ENCODE measurements at regions not wholly inside any gene's neighbourhood (a gene's known extent, or its start where the extent isn't known, plus 50 kb on each side); places are given as distances from the start of the nearest gene placed in this dataset.
"Not testable (repeated sequence)": the region's sequence is repeated elsewhere in the genome, so short reads cannot be mapped to it uniquely, and the experiment has no call there.

DNA sequence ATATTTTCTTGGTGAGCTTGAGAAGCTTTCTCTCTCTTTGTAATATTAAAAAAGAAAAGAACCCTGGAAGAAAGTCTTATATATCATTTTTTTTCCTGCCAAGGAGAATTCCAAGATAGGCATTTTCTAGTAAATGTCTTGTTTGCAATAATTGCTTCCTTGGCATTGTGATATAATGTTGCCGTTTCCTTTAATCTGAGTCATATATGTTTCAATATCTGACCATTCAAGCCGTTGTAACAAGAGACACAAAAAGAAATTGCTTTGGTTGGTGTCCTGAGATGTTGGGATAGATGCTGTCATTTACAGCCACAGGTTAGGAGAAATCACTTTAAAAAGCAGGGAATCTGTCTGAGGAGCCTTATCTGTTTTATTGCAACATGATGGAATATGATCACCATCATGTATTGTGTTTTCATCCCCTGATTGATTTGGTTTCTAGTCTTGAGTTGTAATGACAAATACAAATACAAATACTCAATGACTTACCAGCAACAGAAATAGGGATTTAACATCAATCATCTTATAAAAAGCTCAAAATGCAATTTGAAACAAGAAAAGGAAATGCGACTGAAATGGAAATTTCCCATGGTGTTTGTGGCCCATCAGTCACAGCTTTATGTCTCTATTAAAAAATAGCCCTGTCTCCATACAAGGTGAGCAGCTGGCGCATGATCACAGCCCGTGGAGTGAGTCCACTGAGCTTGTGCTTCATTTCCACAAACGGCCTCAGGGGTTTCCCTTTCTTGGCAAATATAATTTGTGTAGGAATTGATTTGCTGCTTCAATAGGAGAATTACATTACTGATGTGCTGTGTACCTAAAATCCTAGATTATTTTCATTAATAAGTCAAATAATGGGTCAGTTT lies 250.1 kb upstream of the TRPC7 start:
- no peak for DNase-seq

- no peak for DNase-seq
Observed at GRCh38 chr5:136613230-136613629, 247.9 kb upstream of the TRPC7 start.

GRCh38 chr5:136605638-136606037 lies 240.3 kb upstream of the TRPC7 start:
- DNase-seq, result no peak

DNA sequence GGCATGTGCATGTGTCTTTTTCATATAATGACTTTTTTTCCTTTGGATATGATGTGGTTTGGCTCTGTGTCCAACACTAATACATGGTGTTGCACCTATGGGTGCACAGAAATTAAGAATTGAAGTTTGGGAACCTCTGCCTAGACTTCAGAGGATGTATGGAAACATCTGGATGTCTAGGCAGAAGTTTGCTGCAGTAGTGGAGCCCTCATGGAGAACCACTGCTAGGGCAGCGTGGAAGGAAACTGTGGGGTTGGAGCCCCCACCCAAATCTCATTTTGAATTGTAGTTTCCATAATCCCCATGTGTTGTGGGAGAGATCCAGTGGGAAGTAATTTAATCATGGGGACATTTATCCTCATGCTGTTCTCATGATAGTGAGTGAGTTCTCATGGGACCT lies 235.0 kb upstream of the TRPC7 start:
- no peak for DNase-seq

DNA sequence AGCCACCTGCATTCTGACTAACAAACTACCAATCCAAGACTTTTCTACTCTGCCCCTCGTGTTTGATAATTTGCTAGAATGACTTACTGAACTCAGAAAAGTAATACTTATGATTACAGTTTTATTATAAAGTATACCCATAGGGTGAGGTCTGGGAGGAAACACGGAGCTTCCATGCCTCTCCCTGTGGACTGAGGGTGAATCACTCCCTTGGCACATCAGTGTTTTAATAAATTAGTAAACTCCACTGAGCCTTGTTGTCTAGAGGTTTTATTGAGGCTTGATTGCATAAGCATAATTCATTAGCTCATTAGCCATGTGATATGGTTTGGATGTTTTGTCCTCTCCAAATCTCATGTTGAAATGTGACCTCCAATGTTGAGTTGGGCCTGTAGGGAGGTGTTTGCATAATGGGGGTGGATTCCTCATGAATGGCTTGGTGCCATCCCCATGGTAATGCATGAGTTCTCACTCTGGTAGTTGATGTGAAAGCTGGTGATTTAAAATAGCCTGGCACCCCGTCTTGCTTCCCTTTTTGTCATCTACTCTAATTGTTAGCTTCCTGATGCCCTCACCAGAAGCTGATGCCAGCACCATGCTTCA lies 233.6 kb upstream of the TRPC7 start:
- no peak for DNase-seq

DNA sequence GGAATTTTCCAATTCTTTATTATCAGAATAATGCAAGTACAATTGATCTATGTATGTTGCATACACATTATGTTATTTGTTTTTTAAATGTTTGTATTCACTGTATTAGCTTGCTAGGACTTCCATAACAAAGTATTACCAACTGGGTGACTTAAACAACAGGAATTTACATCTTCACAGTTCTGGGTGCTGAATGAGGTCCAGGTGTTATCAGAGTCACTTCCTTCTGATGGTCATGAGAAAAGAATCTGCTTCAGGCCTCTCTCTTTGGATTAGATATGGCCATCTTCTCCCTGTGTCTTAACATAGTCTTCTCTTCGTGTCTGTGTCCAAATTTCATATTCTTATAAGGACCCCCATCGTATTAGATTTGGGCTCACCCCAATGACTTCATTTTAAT lies 229.1 kb upstream of the TRPC7 start:
- no peak for DNase-seq

GRCh38 chr5:136590581-136590980 lies 225.2 kb upstream of the TRPC7 start:
- DNase-seq, result no peak

- DNase-seq, result no peak
Observed at GRCh38 chr5:136586196-136586595, 220.9 kb upstream of the TRPC7 start.

DNA sequence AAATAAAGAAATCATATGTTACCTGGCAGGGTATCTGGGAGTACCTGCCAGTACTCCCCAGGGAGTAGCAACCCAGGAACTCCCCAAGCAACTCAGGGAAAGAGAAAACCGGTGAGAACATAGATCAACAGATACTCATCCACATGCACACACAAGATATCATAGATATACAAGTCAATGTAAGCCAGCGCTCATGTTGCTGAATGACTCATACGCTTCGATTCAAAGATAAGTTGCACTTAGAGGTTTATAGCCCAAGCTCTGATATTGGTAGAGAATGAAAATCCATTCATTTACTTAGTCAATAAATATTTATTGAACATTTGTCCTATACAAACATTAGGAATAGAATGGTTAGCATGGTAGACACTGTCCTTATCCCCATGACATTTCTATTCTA lies 219.1 kb upstream of the TRPC7 start:
- DNase-seq, result no peak

DNA sequence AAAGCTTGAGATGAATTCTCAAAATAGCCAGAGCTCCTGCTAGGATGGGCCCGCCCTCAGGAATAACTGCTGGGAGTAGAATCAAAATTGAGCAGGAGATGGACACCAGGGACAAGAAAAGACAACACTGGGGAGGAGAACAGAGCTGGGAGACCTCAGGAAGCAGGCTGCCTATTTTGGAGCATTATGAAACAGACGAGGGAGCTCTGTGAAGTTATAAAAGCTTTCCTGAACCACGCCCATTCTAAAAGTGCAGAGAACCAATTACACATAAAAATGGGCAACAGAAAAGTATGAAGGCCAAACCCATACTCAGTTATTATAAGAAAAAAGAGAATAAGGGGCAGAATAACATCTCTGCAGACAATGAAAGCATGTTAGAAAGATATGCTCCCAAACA lies 213.9 kb upstream of the TRPC7 start:
- no peak for DNase-seq

DNA sequence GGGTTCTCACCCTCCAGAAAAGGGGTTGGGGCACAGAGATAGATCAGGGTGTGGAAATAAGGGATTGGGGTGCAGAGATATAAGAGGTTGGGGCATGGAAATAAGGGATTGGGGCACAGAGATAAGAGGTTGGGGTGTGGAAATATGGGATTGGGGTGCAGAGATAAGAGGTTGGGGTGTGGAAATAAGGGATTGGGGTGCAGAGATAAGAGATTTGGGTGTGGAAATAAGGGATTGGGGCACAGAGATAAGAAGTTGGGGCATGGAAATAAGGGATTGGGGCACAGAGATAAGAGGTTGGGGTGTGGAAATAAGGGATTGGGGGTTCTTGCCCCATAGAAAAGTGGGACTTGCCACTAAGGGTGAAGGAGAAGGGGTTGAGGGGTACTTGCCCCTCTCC lies 204.5 kb upstream of the TRPC7 start:
- not testable (repeated sequence) for DNase-seq

GRCh38 chr5:136565457-136565856 lies 200.1 kb upstream of the TRPC7 start:
- DNase-seq, result not testable (repeated sequence)

DNA sequence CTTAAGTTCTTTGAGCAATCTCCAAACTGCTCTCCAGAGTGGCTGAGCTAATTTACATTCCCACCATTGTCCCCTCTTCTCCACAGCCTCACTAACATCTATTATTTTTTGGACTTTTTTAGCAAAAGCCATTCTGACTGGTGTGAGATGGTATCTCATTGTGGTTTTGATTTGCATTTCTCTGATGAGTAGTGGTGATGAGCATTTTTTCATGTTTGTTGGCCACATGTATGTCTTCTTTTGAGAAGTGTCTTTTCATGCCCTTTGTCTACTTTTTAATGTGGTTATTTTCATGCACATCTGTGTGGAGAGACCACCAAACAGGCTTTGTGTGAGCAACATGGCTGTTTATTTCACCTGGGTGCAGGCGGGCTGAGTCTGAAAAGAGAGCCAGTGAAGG lies 199.7 kb upstream of the TRPC7 start:
- DNase-seq, result not testable (repeated sequence)

DNA sequence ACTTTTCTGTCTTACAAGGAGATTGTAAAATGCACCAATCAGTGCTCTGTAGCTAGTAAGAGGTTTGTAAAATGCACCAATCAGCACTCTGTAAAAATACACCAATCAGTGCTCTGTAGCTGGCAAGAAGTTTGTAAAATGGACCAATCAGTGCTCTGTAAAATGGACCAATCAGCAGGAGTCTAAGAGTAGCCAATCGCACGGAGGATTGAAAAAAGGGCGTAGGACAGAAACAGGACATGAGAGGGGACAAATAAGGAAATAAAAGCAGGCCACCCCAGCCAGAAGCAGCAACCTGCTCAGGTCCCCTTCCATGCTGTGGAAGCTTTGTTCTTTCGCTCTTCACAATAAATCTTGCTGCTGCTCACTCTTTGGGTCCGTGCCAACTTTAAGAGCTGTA lies 199.1 kb upstream of the TRPC7 start:
- not testable (repeated sequence) for DNase-seq

GRCh38 chr5:136563489-136563888 lies 198.1 kb upstream of the TRPC7 start:
- no peak for DNase-seq

DNA sequence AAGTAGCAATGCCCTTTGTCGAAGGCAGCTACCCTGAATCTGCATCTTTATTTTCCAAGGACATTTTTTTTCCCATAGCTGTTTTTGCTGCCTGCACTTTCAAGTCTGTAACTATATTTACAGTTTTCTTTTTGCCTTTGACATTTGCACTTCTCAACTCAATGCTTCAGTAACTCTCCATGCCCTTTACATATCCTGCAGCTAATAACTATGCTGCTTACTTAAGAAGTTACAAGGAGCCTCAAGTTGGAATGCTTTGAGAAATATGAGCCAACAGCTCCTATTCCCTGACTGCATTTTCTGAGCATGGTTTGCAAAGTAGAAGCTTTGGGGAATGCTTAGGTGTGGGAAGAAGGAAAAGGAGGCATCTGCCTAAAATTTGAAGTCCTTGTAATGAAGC lies 194.8 kb upstream of the TRPC7 start:
- no peak for DNase-seq

DNA sequence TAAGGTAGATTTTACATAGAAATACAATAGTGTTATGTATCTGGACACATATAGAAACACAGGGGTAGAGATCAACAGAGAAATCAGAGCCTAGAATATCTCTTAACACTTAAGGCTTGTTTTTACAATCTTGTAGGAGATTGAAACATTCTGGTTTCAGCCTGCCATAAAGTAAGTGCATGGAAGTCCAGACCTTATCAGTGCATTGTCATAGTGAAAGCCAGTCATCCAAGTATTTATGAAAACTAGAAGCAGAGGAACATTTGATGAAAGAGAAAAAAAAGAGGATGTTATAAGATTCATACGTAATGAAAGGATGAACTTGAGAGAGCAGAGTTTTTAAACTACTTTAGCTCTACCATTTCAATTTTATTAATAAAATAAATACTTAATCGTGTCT lies 194.3 kb upstream of the TRPC7 start:
- DNase-seq, result no peak

DNA sequence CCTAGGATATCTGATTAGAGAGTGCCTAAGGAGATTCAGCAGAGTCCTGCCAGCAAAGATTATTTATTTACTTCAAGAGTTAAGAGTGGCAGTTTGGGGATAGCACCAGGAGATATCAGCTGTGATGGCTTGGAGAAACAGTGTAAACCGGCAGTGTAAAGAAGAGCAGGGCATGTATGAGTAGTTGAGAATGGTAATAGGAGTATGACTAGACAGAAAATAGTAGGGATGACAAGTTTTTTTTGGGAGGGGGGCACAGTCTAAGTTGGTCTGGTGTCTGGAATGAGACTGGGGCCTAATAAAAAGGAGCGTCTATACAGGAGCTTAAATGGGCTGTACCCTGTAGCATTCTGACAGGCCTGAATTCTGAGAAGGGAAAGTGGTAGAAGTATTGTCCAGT lies 181.8 kb upstream of the TRPC7 start:
- DNase-seq, result not testable (repeated sequence)

DNA sequence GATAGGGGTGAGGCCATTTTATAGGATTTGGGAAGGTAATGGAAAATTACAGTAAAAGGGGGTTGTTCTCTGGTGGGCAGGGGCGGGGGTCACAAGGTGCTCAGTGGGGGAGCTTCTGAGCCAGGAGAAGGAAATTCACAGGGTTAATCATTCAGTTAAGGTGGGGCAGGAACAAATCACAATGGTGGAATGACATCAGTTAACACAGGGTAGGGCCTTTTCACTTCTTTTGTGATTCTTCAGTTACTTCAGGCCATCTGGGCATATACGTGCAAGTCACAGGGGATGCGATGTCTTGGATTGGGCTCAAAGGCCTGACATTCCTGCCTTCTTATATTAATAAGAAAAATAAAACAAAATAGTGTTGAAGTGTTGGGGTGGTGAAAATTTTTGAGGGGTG lies 181.1 kb upstream of the TRPC7 start:
- not testable (repeated sequence) for DNase-seq

DNA sequence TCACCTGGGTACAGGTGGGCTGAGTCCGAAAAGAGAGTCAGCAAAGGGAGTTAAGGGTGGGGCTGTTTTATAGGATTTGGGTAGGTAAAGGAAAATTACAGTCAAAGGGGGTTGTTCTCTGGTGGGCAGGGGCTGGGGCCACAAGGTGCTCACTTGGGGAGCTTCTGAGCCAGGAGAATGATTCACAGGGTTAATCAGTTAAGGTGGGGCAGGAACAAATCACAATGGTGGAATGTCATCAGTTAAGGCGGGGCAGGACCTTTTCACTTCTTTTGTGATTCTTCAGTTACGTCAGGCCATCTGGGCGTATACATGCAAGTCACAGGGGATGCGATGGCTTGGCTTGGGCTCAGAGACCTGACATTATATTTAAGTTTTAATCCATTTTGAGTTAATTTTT lies 179.7 kb upstream of the TRPC7 start:
- DNase-seq, result not testable (repeated sequence)

- DNase-seq, result no peak
Observed at GRCh38 chr5:136538534-136538933, 173.2 kb upstream of the TRPC7 start.

DNA sequence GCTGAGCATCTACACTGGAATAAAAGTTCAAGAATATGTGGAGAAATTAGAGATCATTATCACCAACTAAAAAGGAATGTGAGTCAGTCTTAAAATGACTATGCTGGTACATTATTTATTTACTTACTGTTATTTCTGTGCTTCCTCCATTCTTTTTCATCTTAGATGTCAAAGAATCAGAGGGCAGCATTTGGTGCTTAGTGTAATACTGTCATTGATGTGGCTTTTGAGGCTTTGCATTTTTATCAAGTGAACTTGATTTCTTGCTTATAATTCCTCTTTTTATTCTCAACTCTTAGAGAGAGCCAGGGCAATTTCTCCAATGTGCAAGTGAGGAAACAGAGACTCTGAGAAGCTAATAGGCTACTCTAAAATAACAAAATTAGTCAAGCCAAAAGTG lies 163.7 kb upstream of the TRPC7 start:
- DNase-seq, result no peak

DNA sequence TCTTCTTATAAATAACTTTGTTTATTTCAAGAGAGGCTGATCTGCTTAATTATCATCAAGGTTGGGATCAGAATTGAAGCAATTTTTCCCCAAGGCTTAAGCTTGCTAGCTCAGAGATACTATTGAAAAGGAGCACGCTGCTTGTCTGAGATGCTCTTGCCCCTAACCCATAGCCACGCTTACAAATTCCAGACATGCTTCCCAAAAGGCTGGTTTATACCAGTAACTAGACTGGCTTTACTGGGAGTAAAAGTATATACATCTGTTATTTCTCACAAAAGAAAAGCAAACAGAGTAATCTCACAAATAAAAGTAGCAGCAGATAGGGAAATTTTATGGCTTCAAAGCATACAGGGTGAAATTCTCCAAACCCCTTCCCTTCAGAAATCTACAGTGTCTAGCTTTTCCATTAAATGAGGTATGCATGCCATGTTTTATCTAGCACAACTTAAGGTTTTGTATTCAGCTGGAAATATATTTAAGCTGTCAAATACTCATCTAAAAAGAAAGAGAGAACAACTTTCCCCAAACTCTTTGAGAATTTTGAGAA lies 163.2 kb upstream of the TRPC7 start:
- DNase-seq, result no peak

- DNase-seq, result no peak
Observed at GRCh38 chr5:136527311-136527710, 162.0 kb upstream of the TRPC7 start.

Measured in bone marrow (tissue), 2 donors.